Adipocyte (in vitro differentiated cells): ENCODE measurements at regions not wholly inside any gene's neighbourhood (a gene's known extent, or its start where the extent isn't known, plus 50 kb on each side); places are given as distances from the start of the nearest gene placed in this dataset.

ENCODE experiments used
- DNase-seq: peaks from one replicate; pipeline ENCODE4 v3.0.0-alpha.2; 2015; ENCODE audit warnings: low read depth
- H3K27me3 ChIP-seq: replicated peaks from 2 replicates; pipeline ENCODE4 v1.7.0; 2013; ENCODE audit warnings: mild to moderate bottlenecking, low read length, moderate library complexity; ENCODE audit not compliant: control insufficient read depth, insufficient read depth
- H3K36me3 ChIP-seq: 2 replicates; pipeline ENCODE4 v1.7.0; 2013; ENCODE audit warnings: low read length, mild to moderate bottlenecking, moderate library complexity; ENCODE audit not compliant: control insufficient read depth, insufficient read depth, severe bottlenecking
- H3K4me1 ChIP-seq: 2 replicates; pipeline ENCODE4 v1.7.0; 2013; ENCODE audit warnings: mild to moderate bottlenecking, low read length, moderate library complexity; ENCODE audit not compliant: control insufficient read depth, insufficient read depth
- H3K4me3 ChIP-seq: 2 replicates; pipeline ENCODE4 v1.7.0; 2013; ENCODE audit warnings: mild to moderate bottlenecking, low read length, moderate library complexity
- H3K9ac ChIP-seq: 2 replicates; pipeline ENCODE4 v1.7.0; 2013; ENCODE audit warnings: mild to moderate bottlenecking, low read length, moderate library complexity
- H3K9me3 ChIP-seq: 2 replicates; pipeline ENCODE4 v1.7.0; 2013; ENCODE audit warnings: mild to moderate bottlenecking, low read length, moderate library complexity; ENCODE audit not compliant: control insufficient read depth

DNA sequence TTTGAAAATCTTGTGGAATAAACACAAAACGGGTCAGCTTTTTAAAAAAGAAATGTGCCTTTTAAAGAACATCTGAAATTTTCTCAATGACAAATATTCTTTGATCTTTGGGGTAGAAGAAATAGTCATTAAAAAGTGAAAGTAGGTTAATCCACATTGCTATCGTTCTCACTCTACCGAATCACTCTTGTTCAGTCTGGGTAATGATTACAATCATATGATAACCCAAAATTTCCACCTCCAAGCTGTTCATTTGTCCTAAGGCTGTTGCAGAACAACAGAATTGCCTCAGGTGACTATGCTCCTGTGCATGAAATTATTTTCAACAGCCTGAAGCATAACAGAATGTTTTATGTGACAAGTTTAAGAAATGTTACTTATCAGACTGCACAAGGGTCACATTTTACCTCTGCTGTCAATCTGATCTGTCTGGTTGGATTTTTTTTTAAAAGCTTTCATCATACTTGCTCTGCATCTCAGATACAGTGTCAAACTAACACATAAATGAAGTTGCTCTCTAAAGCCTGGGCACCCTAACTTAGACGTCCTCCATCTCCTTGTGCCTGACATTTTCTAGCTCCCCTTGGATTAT, 227.3 kb downstream of the LURAP1L start:
- no peak overlapping the region for H3K9ac ChIP-seq
- DNase-seq, result no peak
- peak overlapping the region; percentile 51 for H3K4me3 ChIP-seq
- H3K9me3 ChIP-seq, result peaks cover 5% of the 10 kb centered on the region
- peaks cover 5% of the 10 kb centered on the region for H3K4me1 ChIP-seq
- no peaks in the 10 kb centered on the region for H3K36me3 ChIP-seq
- no peaks in the 10 kb centered on the region for H3K27me3 ChIP-seq

DNA sequence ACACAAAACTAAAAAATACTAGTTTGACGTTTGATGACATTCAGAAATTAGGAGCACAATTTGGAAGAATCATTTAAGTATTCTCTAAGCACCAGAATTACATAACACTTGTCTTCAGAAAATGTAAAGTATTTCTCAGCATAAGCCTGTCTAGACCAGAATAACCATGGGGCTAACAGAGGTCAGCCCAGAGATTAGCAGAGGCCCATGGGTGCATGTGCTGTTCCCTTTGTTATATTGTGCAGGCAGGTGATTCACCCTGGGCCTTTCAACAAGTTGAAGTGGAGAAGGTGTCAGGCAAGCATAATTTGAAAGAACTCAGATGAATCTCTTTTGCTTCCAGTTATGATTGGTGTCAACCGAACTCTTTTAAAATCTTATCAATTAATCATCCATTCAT, 227.9 kb downstream of the LURAP1L start:
- Histone ChIP-seq H3K4me3 (no peak overlapping the region), H3K4me1 (peaks cover 5% of the 10 kb centered on the region), H3K27me3 (no peaks in the 10 kb centered on the region), H3K36me3 (no peaks in the 10 kb centered on the region), H3K9me3 (peaks cover 5% of the 10 kb centered on the region), H3K9ac (no peak overlapping the region)
- no peak for DNase-seq

DNA sequence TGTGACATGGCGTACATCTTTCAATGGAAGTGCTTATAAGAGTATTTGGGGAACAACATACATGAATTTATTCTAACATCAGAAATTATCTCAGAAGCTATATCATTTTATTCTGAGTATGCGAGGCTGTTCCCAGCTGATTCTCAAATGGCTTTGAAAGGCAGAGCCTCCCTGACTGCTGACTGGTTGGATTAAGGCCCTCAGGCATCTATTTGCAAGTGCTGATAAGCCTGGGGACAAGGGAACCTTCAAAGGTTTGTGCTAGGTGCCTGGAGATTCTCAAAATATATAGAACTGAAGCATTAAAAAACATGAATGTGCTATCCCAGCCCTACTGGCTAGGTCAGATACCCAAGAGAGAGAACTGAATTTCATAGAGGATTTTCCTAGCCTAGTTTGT, 235.1 kb downstream of the LURAP1L start:
- Histone ChIP-seq H3K36me3 (no peaks in the 10 kb centered on the region), H3K27me3 (no peaks in the 10 kb centered on the region), H3K9me3 (peaks cover 3% of the 10 kb centered on the region), H3K4me1 (peaks cover 3% of the 10 kb centered on the region), H3K9ac (no peak overlapping the region), H3K4me3 (no peak overlapping the region)
- DNase-seq, result no peak

DNA sequence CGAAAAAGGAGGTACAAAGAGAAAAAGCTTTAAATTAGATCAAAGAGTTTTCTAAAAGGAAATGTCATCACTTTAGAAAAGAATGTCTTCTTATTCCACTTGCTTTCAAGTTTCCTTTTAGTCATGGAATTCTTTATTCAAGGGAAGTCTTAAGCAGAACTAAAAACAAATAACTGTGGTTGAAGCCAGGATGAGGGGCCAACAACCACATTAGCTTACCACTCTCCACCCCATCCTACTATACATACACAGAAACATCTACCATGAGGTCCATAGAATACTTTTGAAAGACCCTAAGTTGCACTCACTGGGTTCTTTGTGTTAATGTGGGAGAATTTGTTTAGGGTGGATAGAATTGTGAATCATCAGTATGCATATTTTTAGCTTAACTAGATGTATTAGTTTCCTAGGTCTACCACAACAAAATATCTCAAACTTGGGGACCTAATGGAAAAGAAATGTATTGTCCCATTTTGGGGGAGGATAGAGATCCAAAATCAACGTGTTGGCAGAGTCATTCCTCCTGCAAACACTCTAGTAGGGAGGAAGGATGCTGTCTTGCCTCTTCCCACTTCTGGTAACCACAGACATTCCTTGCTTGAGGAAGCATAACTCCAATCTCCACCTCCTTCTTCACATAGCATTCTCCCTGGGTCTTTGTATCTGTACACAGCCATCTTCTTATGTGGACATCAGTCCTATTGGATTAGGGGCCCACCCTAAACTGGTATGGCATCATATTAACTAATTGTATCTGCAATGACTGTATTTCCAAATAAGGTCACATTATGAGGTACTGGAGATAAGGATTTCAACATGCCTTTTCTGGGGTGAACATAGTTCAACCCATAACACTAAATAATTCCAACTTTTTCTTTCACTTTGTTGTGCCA, 239.4 kb downstream of the LURAP1L start:
- Histone ChIP-seq H3K36me3 (no peaks in the 10 kb centered on the region), H3K4me3 (no peak overlapping the region), H3K9ac (no peak overlapping the region), H3K9me3 (no peaks in the 10 kb centered on the region), H3K4me1 (peaks cover 4% of the 10 kb centered on the region), H3K27me3 (no peaks in the 10 kb centered on the region)
- DNase-seq, result peak; percentile 49

DNA sequence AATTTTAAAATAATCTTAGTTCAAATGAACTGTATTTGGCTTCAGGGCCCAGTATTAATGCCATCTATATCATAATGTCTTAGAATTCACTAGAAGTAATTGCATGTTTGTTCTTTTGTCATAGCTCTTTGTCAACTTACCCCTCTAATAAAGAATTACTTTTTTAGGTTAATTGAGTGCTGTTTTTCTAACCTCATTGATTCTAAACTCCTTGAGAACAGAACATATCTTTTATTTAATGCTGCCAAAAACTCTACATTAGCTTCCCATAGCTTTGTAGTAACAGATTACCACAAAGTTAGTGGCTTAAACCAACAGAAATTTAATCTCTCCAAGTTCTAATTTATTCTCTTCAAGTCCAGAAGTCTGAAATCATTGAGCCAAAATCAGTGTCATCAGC, 242.4 kb downstream of the LURAP1L start:
- H3K4me1 ChIP-seq, result peaks cover 13% of the 10 kb centered on the region
- no peaks in the 10 kb centered on the region for H3K9me3 ChIP-seq
- H3K9ac ChIP-seq, result no peak overlapping the region
- H3K4me3 ChIP-seq, result no peak overlapping the region
- H3K36me3 ChIP-seq, result no peaks in the 10 kb centered on the region
- no peaks in the 10 kb centered on the region for H3K27me3 ChIP-seq
- DNase-seq, result no peak

DNA sequence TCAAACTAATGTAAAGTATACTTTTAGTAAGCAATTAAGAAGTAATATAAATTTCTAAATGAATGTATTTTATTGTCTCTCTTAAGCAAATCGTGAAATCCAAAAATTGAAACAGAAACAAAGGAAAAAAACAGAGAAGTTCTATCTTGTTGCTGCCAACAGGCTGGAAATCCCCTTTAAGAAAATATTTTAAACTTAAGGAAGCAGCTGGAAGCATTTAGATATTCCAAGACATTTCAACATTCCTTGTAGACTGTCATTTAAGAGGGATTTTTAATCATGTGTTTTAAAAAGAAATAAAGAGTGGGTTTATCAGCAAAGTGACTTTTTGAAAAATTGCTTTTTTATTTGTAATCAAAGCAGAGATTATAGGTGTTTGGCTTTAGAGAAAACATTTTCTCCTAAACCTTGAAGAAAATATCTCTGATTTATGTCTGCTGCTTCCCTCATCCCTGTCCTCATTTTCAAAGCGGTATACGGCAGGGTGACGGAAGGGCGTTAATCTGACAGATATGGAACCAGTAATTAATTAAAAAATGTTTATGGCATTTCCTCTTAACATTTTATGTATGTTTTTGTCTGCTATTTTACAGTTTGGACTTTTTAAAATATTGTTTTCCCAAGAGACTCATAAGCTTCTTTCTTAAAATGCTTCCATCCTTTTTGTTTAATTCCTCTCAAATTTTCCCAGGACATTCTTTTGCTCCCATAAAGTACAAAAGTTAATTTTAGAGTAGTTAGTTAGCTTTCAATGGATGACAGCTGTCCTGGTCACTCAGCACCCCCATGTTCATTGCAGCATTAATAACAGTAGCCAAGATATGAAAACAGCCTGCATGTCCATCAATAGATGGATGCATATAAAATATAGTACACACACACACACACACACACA, 245.6 kb downstream of the LURAP1L start:
- Histone ChIP-seq H3K4me1 (peaks cover 9% of the 10 kb centered on the region), H3K36me3 (no peaks in the 10 kb centered on the region), H3K4me3 (peak overlapping the region; percentile 72), H3K9me3 (no peaks in the 10 kb centered on the region), H3K9ac (peak overlapping the region; percentile 54), H3K27me3 (no peaks in the 10 kb centered on the region)
- DNase-seq, result peak; percentile 65

DNA sequence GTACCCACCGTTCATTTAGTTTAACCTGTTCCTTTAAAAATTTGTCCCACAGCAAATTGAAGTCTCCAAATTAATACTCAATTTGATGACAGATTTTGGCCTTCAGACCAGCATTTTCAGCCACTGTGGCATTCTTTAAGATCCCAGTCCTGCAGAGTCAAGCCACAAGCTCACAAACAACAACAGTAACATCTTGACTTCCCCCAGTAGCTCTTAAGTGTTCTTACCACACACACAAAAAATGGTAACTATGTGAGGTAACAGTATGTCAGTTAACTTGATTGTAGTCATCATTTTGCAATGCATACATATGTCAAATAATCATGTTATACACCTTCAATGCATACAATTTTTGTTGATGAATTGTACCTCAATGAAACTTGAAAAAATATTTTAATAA, 247.9 kb downstream of the LURAP1L start:
- Histone ChIP-seq H3K4me1 (peaks cover 9% of the 10 kb centered on the region), H3K4me3 (no peak overlapping the region), H3K27me3 (no peaks in the 10 kb centered on the region), H3K9ac (no peak overlapping the region), H3K9me3 (no peaks in the 10 kb centered on the region), H3K36me3 (no peaks in the 10 kb centered on the region)
- no peak for DNase-seq

DNA sequence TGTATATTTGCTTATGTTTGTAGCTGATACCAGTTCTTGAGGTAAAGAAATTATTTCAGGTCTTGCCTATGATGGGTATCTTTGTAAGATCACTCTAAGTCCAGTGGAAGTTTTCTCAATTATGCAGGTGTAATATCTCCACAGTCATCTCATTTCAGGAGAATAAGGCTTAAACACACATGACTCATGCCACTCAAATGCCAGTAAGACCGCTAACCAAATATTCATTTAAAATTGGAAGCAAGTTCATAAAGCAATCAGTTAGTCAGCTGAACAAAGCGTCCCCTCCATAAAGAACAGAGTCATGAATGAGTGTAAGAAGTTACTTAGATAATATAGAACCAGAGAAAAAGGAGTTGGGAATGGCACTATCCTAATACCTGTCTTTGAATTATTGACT, 248.7 kb downstream of the LURAP1L start:
- Histone ChIP-seq H3K27me3 (no peaks in the 10 kb centered on the region), H3K9me3 (no peaks in the 10 kb centered on the region), H3K4me1 (peaks cover 9% of the 10 kb centered on the region), H3K4me3 (no peak overlapping the region), H3K9ac (no peak overlapping the region), H3K36me3 (no peaks in the 10 kb centered on the region)
- no peak for DNase-seq

DNA sequence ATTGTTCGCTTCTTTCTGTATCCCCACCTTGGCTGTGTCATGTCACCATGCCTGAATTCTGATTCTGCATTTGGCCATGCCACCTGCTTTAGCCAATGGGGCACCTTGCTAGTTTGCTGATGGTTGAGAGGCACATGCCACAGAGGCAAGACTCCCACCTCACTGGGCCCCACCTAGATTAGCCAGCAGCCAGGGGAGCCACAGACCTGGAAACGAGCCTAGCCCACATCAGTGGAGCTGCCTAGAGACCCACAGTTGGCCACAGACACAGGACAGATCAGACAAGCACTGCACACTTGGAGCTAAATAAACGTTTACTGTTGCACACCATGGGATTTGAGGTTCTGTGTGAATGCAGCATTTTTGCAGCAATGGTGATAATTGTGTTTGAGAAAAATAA, 252.1 kb downstream of the LURAP1L start:
- Histone ChIP-seq H3K9me3 (no peaks in the 10 kb centered on the region), H3K4me1 (no peaks in the 10 kb centered on the region), H3K9ac (no peak overlapping the region), H3K27me3 (no peaks in the 10 kb centered on the region), H3K36me3 (no peaks in the 10 kb centered on the region), H3K4me3 (no peak overlapping the region)
- DNase-seq, result no peak

DNA sequence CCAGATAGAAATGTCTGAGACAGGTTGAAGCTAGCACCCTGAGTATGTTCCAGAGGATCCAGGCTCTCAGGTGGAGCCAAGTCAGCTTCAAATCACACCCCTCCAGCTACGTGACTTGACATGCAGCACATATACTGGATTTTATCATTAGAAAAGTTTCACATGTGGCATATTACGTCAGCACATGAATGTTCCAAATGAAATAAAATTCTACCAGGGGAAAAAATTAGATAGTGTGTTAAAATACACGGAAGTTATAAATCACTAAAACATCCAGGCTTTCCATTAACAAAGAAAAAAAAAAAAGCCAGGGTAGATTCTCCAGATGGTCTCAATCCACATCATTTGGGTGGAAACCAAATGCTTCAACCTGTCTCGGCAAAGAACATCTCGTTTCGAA, 251.6 kb downstream of the MPDZ start:
- H3K27me3 ChIP-seq, result no peaks in the 10 kb centered on the region
- no peak overlapping the region for H3K4me3 ChIP-seq
- DNase-seq, result no peak
- H3K9ac ChIP-seq, result no peak overlapping the region
- H3K36me3 ChIP-seq, result no peaks in the 10 kb centered on the region
- no peaks in the 10 kb centered on the region for H3K9me3 ChIP-seq
- no peaks in the 10 kb centered on the region for H3K4me1 ChIP-seq

DNA sequence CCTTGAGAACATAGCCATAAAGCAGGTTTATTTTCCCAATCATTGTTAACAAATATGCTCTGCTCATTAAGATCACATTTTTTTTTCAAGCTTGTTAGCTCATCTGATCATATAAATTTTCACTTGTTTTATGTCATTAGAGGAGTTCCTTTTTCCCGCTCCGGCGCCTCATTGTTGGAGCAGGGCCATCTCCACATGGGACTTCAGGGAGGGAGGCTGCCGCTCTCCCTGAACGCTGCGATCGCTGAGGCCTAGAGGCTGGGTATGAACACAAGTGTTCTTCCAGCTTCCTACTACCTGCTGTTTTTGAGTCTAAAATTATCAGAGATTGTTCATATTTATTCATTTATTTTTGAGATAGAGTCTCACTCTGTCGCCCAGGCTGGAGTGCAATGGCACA, 246.9 kb downstream of the MPDZ start:
- Histone ChIP-seq H3K4me1 (no peaks in the 10 kb centered on the region), H3K27me3 (no peaks in the 10 kb centered on the region), H3K9ac (no peak overlapping the region), H3K36me3 (no peaks in the 10 kb centered on the region), H3K9me3 (no peaks in the 10 kb centered on the region), H3K4me3 (no peak overlapping the region)
- DNase-seq, result no peak
